Gastroesophageal sphincter (tissue), 4 donors: ENCODE measurements at regions not wholly inside any gene's neighbourhood (a gene's known extent, or its start where the extent isn't known, plus 50 kb on each side); places are given as distances from the start of the nearest gene placed in this dataset.

Experiments used
- ATAC-seq: fragments of 150-250 bp; one replicate; pipeline ENCODE4 v1.9.1; 2016; ENCODE audit warnings: mild to moderate bottlenecking, moderate library complexity
- H3K27ac ChIP-seq, 4 donors: fragments of 200-600 bp; sonication (generic) in 3 of 4; 1 replicate in 3 of 4; 2 replicates in 1 of 4; pipeline ENCODE4 v1.5.1; 2016 to 2019
- H3K27me3 ChIP-seq: fragments of 200-600 bp; sonication (generic); one replicate; pipeline ENCODE4 v1.5.1; 2019
- H3K36me3 ChIP-seq, 2 donors: fragments of 200-600 bp; sonication (generic); one replicate each; pipeline ENCODE4 v1.5.1; 2019; ENCODE audit warnings: control low read depth in 1 of 2
- H3K4me1 ChIP-seq, 3 donors: fragments of 200-600 bp; sonication (generic); 1 replicate in 2 of 3; 2 replicates in 1 of 3; pipeline ENCODE4 v1.5.1; 2016 to 2019; ENCODE audit warnings: control low read depth in 2 of 3
- H3K4me3 ChIP-seq, 2 donors: fragments of 200-600 bp; sonication (generic); one replicate each; pipeline ENCODE4 v1.5.1; 2019; ENCODE audit warnings: mild to moderate bottlenecking in 1 of 2, moderate library complexity in 1 of 2
- H3K9me3 ChIP-seq, 3 donors: fragments of 200-600 bp; sonication (generic); one replicate each; pipeline ENCODE4 v1.5.1; 2017 to 2019; ENCODE audit warnings: control low read depth in 2 of 3
- CTCF ChIP-seq, 4 experiments: fragments of 200-600 bp in 2 of 4; fragments of 450-650 bp in 2 of 4; sonication (generic) in 1 of 4; IDR thresholded peaks; one replicate each; pipeline ENCODE4 v1.5.1; 2017 to 2019; ENCODE audit warnings: antibody characterized with exemption in 4 of 4, mild to moderate bottlenecking in 2 of 4, moderate library complexity in 2 of 4
- EP300 ChIP-seq: sonication (generic); formaldehyde crosslinking; IDR thresholded peaks from one replicate; pipeline ENCODE4 v1.6.1; 2017; ENCODE audit warnings: antibody characterized with exemption, mild to moderate bottlenecking
- POLR2A ChIP-seq, 2 donors: fragments of 450-650 bp; IDR thresholded peaks; one replicate each; pipeline ENCODE4 v1.6.1; 2017; ENCODE audit warnings: antibody characterized with exemption in 2 of 2, mild to moderate bottlenecking in 2 of 2, moderate library complexity in 1 of 2
- POLR2AphosphoS5 ChIP-seq: sonication (generic); formaldehyde crosslinking; IDR thresholded peaks from one replicate; pipeline ENCODE4 v1.6.1; 2017; ENCODE audit warnings: antibody characterized with exemption
- WGBS, 2 donors: methylation state at CpG; one replicate each; pipeline ENCODE4 v1.1.5; 2018; ENCODE audit warnings: low coverage in 1 of 2; 5-methylcytosine and 5-hydroxymethylcytosine counted together

GRCh38 chr7:109354000-109354399 lies 784.3 kb downstream of the DNAJB9 start:
- no peaks in the 10 kb centered on the region for H3K9me3 ChIP-seq
- H3K27ac ChIP-seq = no peak overlapping the region
- 73 to 84% methylated on average over 3 of the region's 3 CpGs for WGBS, 2 donors
- TF ChIP-seq POLR2A (IDR thresholded peaks at IDR 0.05) (no peak), EP300 (no peak), CTCF (IDR thresholded peaks at IDR 0.05) (no peak), POLR2AphosphoS5 (no peak)
- no peaks in the 10 kb centered on the region for H3K27me3 ChIP-seq
- H3K4me3 ChIP-seq = no peak overlapping the region
- H3K36me3 ChIP-seq = no peaks in the 10 kb centered on the region
- no peak for ATAC-seq
- H3K4me1 ChIP-seq = no peaks in the 10 kb centered on the region

GRCh38 chr7:109354552-109354951 lies 784.9 kb downstream of the DNAJB9 start:
- H3K27ac ChIP-seq = no peak overlapping the region
- no peaks in the 10 kb centered on the region for H3K4me1 ChIP-seq
- no peaks in the 10 kb centered on the region for H3K27me3 ChIP-seq
- TF ChIP-seq CTCF (IDR thresholded peaks at IDR 0.05) (no peak), POLR2AphosphoS5 (no peak), EP300 (no peak), POLR2A (IDR thresholded peaks at IDR 0.05) (no peak)
- H3K4me3 ChIP-seq = no peak overlapping the region
- no peak for ATAC-seq
- H3K36me3 ChIP-seq = no peaks in the 10 kb centered on the region
- no peaks in the 10 kb centered on the region for H3K9me3 ChIP-seq
- 38 to 87% methylated on average over 1 of the region's 1 CpG for WGBS, 2 donors

GRCh38 chr7:109375823-109376222 lies 806.1 kb downstream of the DNAJB9 start:
- no peak for ATAC-seq
- no peak overlapping the region for H3K27ac ChIP-seq

GRCh38 chr7:109376576-109376975 lies 806.9 kb downstream of the DNAJB9 start:
- ATAC-seq = no peak
- Histone ChIP-seq H3K4me1 (no peaks in the 10 kb centered on the region), H3K36me3 (no peaks in the 10 kb centered on the region), H3K9me3 (no peaks in the 10 kb centered on the region), H3K4me3 (no peak overlapping the region), H3K27me3 (no peaks in the 10 kb centered on the region), H3K27ac (no peak overlapping the region)
- TF ChIP-seq CTCF (IDR thresholded peaks at IDR 0.05) (no peak), EP300 (no peak), POLR2A (IDR thresholded peaks at IDR 0.05) (no peak), POLR2AphosphoS5 (no peak)

More at GRCh38 chr7:109375823-109376222, 806.1 kb downstream of the DNAJB9 start:
- no peaks in the 10 kb centered on the region for H3K9me3 ChIP-seq
- TF ChIP-seq CTCF (IDR thresholded peaks at IDR 0.05) = no peak
- no peak for TF ChIP-seq POLR2A (IDR thresholded peaks at IDR 0.05)
- TF ChIP-seq POLR2AphosphoS5 = no peak
- no peak for TF ChIP-seq EP300
- H3K4me3 ChIP-seq = no peak overlapping the region
- no peaks in the 10 kb centered on the region for H3K36me3 ChIP-seq
- no peaks in the 10 kb centered on the region for H3K4me1 ChIP-seq
- no peaks in the 10 kb centered on the region for H3K27me3 ChIP-seq

GRCh38 chr7:109377076-109377884 lies 807.6 kb downstream of the DNAJB9 start:
- Histone ChIP-seq H3K4me3 (no peak overlapping the region), H3K4me1 (no peaks in the 10 kb centered on the region), H3K9me3 (no peaks in the 10 kb centered on the region), H3K27ac (no peak overlapping the region), H3K36me3 (no peaks in the 10 kb centered on the region), H3K27me3 (no peaks in the 10 kb centered on the region)
- ATAC-seq = no peak
- TF ChIP-seq EP300 (no peak), CTCF (IDR thresholded peaks at IDR 0.05) (no peak), POLR2AphosphoS5 (no peak), POLR2A (IDR thresholded peaks at IDR 0.05) (no peak)
- WGBS, 2 donors = 71 to 93% methylated on average over 1 to 3 of the region's 3 CpGs
